ENCODE measurements at regions not wholly inside any gene's neighbourhood (a gene's known extent, or its start where the extent isn't known, plus 50 kb on each side); places are given as distances from the start of the nearest gene placed in this dataset.

GRCh38 chr6:139556532-139556931, 182.1 kb upstream of the CITED2 start:
- intact Hi-C loops (cut with micrococcal nuclease; ENCODE audit: unreplicated experiment), result no loop called here
- H3K4me1 ChIP-seq (ENCODE audit: insufficient read depth, low read length, poor library complexity, severe bottlenecking), result no peaks in the 10 kb centered on the region
- CTCF ChIA-PET, result no interaction called here
- H3K9me3 ChIP-seq (ENCODE audit: low read depth, low read length, poor library complexity, severe bottlenecking), result no peaks in the 10 kb centered on the region
- TF ChIP-seq CTCF (conservative IDR thresholded peaks at IDR 0.05; ENCODE audit: low read depth, low read length) (no peak), EZH2 (IDR thresholded peaks at IDR 0.05; ENCODE audit: borderline replicate concordance, low read depth, low read length, poor library complexity, severe bottlenecking) (no peak)
- BruUV-seq (replicated peaks), result no TSS peak
- POLR2A ChIA-PET (ENCODE audit: low non-redundant PET), result interaction anchor here (0.7 kb wide), 1 partner anchor 35 kb away, joined by 4 read pairs; no protein-coding TSS in a partner anchor
- H3K27me3 ChIP-seq (replicated peaks; ENCODE audit: insufficient read depth, low read depth, low read length, poor library complexity), result no peaks in the 10 kb centered on the region
- no peaks in the 10 kb centered on the region for H3K36me3 ChIP-seq (ENCODE audit: insufficient read depth, low read length, poor library complexity, severe bottlenecking)
- no peak overlapping the region for H3K27ac ChIP-seq (ENCODE audit: low read depth, low read length, poor library complexity, severe bottlenecking)
- no peak overlapping the region for H3K4me3 ChIP-seq (ENCODE audit: low read depth, low read length, poor library complexity, severe bottlenecking)
- DNase-seq (ENCODE audit: low spot score), result no peak

- no peak overlapping the region for H3K4me3 ChIP-seq (ENCODE audit: low read depth, low read length, poor library complexity, severe bottlenecking)
- H3K36me3 ChIP-seq (ENCODE audit: insufficient read depth, low read length, poor library complexity, severe bottlenecking), result no peaks in the 10 kb centered on the region
- no peak overlapping the region for H3K27ac ChIP-seq (ENCODE audit: low read depth, low read length, poor library complexity, severe bottlenecking)
- POLR2A ChIA-PET (ENCODE audit: low non-redundant PET), result no interaction called here
- no TSS peak for BruUV-seq (replicated peaks)
- no peaks in the 10 kb centered on the region for H3K27me3 ChIP-seq (replicated peaks; ENCODE audit: insufficient read depth, low read depth, low read length, poor library complexity)
- TF ChIP-seq CTCF (conservative IDR thresholded peaks at IDR 0.05; ENCODE audit: low read depth, low read length), result no peak
- TF ChIP-seq EZH2 (IDR thresholded peaks at IDR 0.05; ENCODE audit: borderline replicate concordance, low read depth, low read length, poor library complexity, severe bottlenecking), result no peak
- H3K4me1 ChIP-seq (ENCODE audit: insufficient read depth, low read length, poor library complexity, severe bottlenecking), result no peaks in the 10 kb centered on the region
- intact Hi-C loops (cut with micrococcal nuclease; ENCODE audit: unreplicated experiment), result no loop called here
- CTCF ChIA-PET, result no interaction called here
- no peak for DNase-seq (ENCODE audit: low spot score)
- no peaks in the 10 kb centered on the region for H3K9me3 ChIP-seq (ENCODE audit: low read depth, low read length, poor library complexity, severe bottlenecking)
Measured at GRCh38 chr6:139553916-139554315, 179.5 kb upstream of the CITED2 start.

- CTCF ChIA-PET, result no interaction called here
- Histone ChIP-seq H3K27ac (ENCODE audit: low read depth, low read length, poor library complexity, severe bottlenecking) (no peak overlapping the region), H3K36me3 (ENCODE audit: insufficient read depth, low read length, poor library complexity, severe bottlenecking) (no peaks in the 10 kb centered on the region), H3K27me3 (replicated peaks; ENCODE audit: insufficient read depth, low read depth, low read length, poor library complexity) (no peaks in the 10 kb centered on the region), H3K4me3 (ENCODE audit: low read depth, low read length, poor library complexity, severe bottlenecking) (no peak overlapping the region), H3K4me1 (ENCODE audit: insufficient read depth, low read length, poor library complexity, severe bottlenecking) (peaks cover 20% of the 10 kb centered on the region), H3K9me3 (ENCODE audit: low read depth, low read length, poor library complexity, severe bottlenecking) (no peaks in the 10 kb centered on the region)
- no peak for DNase-seq (ENCODE audit: low spot score)
- intact Hi-C loops (cut with micrococcal nuclease; ENCODE audit: unreplicated experiment), result no loop called here
- BruUV-seq (replicated peaks), result no TSS peak
- POLR2A ChIA-PET (ENCODE audit: low non-redundant PET), result no interaction called here
- no peak for TF ChIP-seq EZH2 (IDR thresholded peaks at IDR 0.05; ENCODE audit: borderline replicate concordance, low read depth, low read length, poor library complexity, severe bottlenecking)
- no peak for TF ChIP-seq CTCF (conservative IDR thresholded peaks at IDR 0.05; ENCODE audit: low read depth, low read length)
Measured at GRCh38 chr6:139551376-139551775, 176.9 kb upstream of the CITED2 start.

Data from A673 (cell line).